ENCODE measurements at regions not wholly inside any gene's neighbourhood (a gene's known extent, or its start where the extent isn't known, plus 50 kb on each side); places are given as distances from the start of the nearest gene placed in this dataset.

- peak; percentile 46 for DNase-seq
Measured at GRCh38 chr15:39340903-39341645, 239.8 kb upstream of the THBS1 start.

DNA sequence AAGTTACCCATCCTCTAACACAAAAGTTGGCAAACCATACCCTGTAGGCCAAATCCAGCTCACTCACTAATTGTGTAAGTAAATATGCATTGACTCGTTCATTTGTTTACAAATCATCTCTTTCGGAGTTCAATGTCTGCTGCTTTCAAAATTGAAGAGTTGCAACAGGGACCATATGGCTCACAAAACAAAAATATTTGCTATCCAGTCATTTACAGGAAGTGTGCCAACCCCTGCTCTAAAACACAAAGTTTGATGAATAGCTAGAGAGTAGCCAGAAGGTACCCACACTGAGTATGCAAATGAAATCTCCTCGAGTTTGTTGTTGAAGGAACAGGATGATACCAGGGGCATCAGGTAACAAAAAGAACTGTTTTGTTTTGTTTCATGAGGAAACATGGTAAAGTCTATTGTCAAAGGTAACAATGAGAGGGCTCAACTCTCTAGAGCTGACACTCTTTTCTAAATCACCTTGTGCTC, 236.2 kb upstream of the THBS1 start:
- DNase-seq: no peak

DNA sequence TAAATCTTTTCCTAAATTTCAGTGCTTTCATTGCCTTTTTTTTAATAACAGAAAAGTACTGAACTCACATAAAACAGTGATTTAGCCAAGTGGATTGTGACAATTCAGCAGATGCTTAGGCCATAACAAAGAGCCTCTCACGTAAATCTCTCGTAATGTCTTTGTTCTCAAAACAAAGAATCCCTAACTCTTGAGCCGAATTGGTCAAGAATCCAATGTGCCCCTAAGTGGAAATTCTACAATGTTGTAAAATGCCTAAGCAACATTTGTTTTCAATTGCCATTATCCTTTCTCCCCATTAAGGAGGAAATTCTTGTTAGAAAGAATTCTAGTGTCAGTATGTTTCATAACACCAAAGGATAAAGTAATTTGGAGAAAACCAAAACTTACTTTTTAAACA, 235.7 kb upstream of the THBS1 start:
- DNase-seq: no peak

DNA sequence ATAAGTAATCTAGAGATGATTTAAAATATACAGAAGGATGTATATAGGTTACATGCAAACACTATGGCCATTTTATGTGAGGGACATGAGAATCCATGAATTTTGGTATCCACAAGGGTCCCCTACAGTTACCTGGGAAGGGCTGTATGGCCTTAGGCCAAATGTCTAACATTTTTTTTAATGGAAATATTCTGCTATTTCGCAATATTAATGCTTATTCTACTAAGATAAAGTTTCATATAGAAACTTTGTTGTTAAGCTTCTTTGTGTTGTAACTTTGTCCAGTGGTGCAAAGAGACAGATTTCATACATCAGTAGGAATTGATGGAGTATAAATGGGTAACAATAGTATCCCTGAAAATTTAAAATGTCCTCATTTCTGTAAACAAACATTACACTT, 233.4 kb upstream of the THBS1 start:
- no peak for DNase-seq

DNA sequence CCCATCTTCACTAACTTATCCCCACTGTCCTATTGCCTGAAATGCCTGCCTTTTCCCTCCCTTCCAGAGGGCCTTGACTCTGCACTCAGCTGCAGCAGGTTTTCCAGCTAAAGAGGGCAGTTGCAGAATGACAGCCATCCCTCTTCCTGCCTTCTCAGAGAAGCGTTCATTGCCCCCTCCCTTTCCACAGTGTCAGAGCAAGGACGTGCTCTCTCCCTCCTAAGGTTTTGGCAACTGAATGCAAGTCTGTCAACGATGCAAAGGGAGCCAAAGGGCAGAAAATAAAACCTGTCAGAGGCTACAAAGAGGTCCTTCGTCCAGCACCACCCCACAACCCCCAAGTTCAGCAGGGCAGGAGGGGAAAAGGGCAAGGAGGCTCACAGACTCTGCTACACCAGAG, 230.1 kb upstream of the THBS1 start:
- no peak for DNase-seq

GRCh38 chr15:39354189-39354588, 226.7 kb upstream of the THBS1 start:
- no peak for DNase-seq

DNA sequence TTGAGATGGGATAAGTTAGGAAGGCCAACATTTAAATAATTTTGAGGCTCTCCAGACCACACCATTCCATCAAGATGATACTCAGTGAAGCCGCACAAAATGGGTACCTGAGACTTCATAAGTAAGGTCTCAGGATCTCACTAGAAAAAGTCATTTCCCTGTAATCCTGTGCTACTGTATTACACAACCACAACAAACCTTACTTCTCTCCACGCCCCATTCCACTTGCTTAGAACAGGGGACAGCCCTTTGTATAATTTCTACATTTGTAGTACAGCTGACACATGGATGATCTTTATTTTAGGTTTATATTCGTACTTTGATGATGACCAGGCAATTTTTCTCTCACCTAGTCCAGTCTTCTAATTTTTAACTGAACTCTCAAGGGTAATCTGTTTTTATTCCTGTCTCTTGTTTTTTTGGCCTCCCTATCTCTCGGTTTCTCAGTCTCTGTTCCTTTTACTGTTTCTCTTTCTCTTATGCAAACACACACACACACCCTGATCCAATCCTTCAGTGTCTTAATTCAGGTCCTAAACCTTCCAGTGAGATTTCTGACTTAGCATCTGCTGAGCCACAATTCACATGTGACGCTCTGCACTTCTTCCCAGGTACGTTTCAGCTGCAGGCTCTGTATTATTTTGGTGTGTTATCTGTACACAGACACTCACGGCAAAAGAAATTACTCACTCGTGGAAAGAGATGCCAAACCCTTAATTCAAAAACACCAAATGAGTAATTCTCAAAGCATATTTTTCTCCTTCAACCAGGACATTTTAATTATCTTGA, 223.2 kb upstream of the THBS1 start:
- no peak for DNase-seq

DNA sequence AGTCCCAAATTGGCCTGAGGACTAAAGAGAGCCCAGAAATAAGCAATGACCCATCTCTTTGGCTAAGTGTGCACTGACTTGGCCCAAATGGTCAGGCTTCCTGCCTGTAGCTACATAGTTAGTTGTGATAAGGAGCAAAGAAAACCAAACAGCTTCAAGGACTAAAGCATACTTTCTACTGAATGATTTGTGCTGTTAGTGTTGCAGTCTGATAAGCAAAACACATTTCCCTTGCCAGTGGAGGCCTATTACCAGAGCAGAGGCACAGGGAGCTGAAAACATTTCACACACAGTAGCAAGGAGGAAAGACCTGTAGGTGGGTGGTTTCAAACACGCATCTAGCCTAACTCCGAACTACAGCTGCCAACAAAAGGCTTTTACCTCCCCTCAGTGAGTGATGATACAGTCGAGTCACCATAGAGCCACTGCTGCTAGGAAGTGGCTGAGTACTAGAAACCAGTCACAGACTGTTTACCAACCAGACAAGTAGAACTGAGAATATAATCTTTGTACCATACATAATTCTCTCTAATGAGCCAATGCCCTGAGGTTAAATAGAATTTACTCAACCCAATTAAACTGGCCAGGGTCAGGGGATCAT, 222.3 kb upstream of the THBS1 start:
- no peak for DNase-seq

- no peak for DNase-seq
Measured at GRCh38 chr15:39359771-39360170, 221.1 kb upstream of the THBS1 start.

GRCh38 chr15:39360452-39360851, 220.4 kb upstream of the THBS1 start:
- no peak for DNase-seq

GRCh38 chr15:39361497-39361896, 219.4 kb upstream of the THBS1 start:
- DNase-seq: no peak

- DNase-seq: no peak
Measured at GRCh38 chr15:39362821-39363561, 217.9 kb upstream of the THBS1 start.

- no peak for DNase-seq
Measured at GRCh38 chr15:39363761-39364586, 216.9 kb upstream of the THBS1 start.

DNA sequence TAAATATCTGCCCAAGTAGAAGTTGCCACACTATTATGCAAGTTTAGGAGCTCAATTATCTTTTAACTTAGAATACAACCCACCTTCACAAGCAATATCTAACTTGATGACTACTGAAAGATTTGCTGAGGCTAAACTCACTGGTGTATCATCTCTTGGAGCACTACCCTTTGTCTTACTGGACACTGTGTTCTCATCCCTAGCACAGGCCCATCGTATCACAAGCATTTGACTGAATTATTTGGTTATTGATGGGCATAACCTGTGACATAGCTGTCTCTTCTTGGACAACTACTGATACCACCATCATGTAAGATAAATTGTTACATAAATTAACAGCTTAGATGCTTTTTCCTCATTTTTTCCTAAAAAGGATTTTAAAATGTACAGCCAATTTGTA, 216.2 kb upstream of the THBS1 start:
- DNase-seq: no peak

DNA sequence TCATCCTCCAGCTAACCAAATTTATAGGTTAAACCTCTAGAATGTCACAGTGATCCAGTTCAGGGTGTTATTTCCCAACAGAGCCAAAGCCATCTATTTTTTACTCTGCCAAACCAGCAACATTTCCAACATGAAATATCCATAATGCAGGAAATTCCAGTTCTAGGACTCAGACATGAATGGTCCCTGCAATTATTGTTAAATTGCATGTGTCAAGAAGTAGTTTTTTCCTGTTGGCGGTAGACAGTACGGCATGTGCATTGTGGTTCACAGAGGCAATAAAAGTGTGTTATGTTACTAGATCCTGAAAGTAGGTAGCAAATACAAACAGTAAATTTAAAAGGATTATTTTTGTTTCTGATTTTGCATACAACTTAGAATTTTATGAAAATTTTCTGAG, 215.7 kb upstream of the THBS1 start:
- DNase-seq: no peak

- DNase-seq: no peak
Measured at GRCh38 chr15:39365873-39366272, 215.0 kb upstream of the THBS1 start.

GRCh38 chr15:39367596-39367995, 213.3 kb upstream of the THBS1 start:
- no peak for DNase-seq

GRCh38 chr15:39369768-39370167, 211.1 kb upstream of the THBS1 start:
- DNase-seq: no peak

GRCh38 chr15:39376371-39376909, 204.4 kb upstream of the THBS1 start:
- DNase-seq: no peak

DNA sequence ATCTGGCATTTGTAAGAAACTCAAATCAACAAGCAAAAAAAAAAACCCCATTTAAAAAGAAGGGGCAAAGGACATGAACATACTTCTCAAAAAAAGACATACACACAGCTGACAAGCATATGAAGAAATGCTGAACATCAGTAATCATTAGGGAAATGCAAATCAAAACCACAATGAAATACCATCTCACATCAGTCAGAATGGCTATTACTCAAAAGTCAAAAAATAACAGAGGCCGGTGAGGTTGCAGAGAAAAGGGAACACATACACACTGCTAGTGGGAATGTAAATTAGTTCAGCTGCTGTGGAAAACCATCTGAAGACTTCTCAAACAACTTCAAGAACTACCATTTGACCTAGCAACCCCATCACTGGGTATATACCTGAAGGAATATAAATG, 199.4 kb upstream of the THBS1 start:
- no peak for DNase-seq

- no peak for DNase-seq
Measured at GRCh38 chr15:39388118-39388517, 192.8 kb upstream of the THBS1 start.
